Stimulated activated effector memory CD8-positive, alpha-beta T cell treated with anti-CD3 and anti-CD28 coated beads, Interleukin-12 subunit alpha, Interleukin-12 subunit beta, amount 100 ng/mL, for 72 hours (primary cell): ENCODE measurements at regions not wholly inside any gene's neighbourhood (a gene's known extent, or its start where the extent isn't known, plus 50 kb on each side); places are given as distances from the start of the nearest gene placed in this dataset.

Source experiments
- ATAC-seq: fragments of 150-1000 bp; cut with Tn5 transposase; 2 replicates; pipeline ENCODE4 v1.10.0; 2021
- DNase-seq, 2 donors: peaks; one replicate each; pipeline ENCODE4 v3.0.0; 2021 to 2022; ENCODE audit warnings: low spot score in 2 of 2
- H3K27ac Mint-ChIP-seq: one replicate; pipeline ENCODE4 v1.8.0; 2022; ENCODE audit warnings: mild to moderate bottlenecking, mixed read lengths
- H3K36me3 Mint-ChIP-seq: one replicate; pipeline ENCODE4 v1.8.0; 2022; ENCODE audit warnings: mild to moderate bottlenecking, mixed read lengths
- H3K4me1 Mint-ChIP-seq: one replicate; pipeline ENCODE4 v1.8.0; 2022; ENCODE audit warnings: mixed read lengths
- H3K4me3 Mint-ChIP-seq: one replicate; pipeline ENCODE4 v1.8.0; 2022; ENCODE audit warnings: mild to moderate bottlenecking, mixed read lengths
- H3K9me3 Mint-ChIP-seq: one replicate; pipeline ENCODE4 v1.8.0; 2022; ENCODE audit warnings: mixed read lengths

DNA sequence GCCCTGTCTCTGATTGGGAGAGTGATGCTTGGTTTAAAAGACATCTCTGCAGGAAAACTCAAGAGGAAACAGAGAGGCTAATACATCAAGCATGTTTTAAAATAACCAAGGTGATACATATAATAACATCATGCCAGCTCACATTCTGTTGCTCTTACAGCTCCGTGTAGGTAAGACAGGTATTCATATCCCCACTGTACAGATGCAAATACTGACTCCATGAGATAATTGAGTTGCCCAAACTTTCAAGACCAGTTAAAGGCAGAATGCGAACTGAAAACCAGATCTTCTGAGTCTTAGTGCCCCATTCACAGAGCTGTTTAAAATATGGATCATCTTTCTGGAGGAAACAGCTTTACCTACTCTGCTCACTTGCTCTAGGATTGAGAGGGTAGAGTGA is 214.0 kb downstream of the PIK3R1 start:
- peaks cover 7% of the 10 kb centered on the region for H3K36me3 Mint-ChIP-seq
- no peak for DNase-seq
- no peak overlapping the region for H3K27ac Mint-ChIP-seq
- peaks cover 2% of the 10 kb centered on the region for H3K9me3 Mint-ChIP-seq
- peaks cover 59% of the 10 kb centered on the region for H3K4me1 Mint-ChIP-seq
- no peak for ATAC-seq
- no peak overlapping the region for H3K4me3 Mint-ChIP-seq

DNA sequence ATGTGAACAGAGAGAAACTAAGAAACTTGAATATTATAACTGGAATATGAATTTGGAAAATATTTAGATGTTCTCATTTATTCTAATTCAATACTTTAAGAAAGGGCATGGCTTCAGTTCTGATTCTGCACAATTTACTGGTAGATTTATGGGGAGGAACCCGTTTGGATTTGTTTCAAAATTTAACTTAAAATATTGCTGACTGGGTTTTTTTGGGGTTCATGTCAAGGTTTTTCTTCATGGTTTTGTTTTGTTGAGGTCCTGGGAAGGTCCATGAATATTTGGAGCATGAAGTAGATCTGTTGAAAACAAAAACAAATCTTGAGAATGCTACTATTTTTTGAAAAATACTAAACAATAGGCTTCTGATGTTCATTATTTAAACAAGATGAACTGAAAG is 214.7 kb downstream of the PIK3R1 start:
- DNase-seq (no peak), ATAC-seq (no peak)
- peaks cover 2% of the 10 kb centered on the region for H3K9me3 Mint-ChIP-seq
- peaks cover 59% of the 10 kb centered on the region for H3K4me1 Mint-ChIP-seq
- H3K36me3 Mint-ChIP-seq, result peaks cover 13% of the 10 kb centered on the region
- H3K4me3 Mint-ChIP-seq, result no peak overlapping the region
- H3K27ac Mint-ChIP-seq, result no peak overlapping the region

DNA sequence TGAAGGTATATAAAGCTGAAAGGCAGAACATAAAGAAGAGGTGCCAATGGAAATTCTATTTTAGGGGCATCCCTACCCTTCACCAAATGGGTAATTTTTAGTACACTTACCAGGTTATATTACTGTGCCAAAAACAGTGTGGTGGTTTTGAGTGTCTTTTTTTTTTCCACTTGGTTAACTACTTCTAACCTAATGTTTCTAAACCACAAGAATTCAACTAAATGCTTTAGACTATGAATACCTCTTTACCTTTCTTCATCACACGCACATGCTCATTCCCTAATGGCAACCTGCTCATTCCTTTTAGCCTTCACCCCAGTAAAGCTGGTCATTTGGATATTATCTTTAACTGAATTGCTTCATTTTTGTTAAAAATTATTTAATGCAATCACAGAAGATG is 215.6 kb downstream of the PIK3R1 start:
- peaks cover 61% of the 10 kb centered on the region for H3K4me1 Mint-ChIP-seq
- H3K36me3 Mint-ChIP-seq, result peaks cover 13% of the 10 kb centered on the region
- ATAC-seq, result no peak
- DNase-seq, result no peak
- H3K27ac Mint-ChIP-seq, result no peak overlapping the region
- H3K9me3 Mint-ChIP-seq, result peaks cover 2% of the 10 kb centered on the region
- H3K4me3 Mint-ChIP-seq, result no peak overlapping the region

DNA sequence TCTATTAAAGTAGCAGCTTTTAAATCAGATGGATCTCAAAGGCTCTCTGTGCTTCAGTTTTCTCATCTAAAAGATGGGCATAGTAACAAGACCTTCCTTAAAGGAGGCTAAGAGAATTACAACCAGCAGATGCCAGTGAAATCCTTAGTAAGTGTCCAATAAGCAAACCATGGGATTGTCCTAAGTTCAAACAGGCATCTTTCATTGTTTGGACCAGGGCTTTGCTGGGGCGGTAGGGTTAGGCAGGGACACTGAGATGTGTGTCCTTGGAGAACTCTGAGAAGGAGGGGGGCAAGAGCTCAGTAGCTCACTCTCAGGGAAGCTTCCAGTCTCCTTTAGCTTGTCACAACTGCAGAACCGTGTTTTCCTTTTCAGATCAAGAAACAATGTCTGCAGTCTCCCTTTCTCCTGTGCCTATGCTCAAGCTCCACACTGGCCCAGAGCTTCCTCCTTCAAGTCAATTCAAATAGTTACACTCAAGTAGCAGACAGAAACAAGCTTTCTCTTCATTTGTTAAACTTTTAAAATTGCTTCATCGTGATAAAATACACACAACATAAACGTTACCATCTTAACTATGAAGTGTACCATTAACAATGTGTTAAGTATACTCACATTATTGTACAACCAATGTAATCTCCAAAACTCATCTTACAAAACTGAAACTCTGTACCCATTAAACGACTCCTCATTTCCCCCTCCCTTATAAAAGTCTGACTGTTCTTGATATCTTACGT is 216.2 kb downstream of the PIK3R1 start:
- Mint-ChIP-seq H3K36me3 (peaks cover 13% of the 10 kb centered on the region), H3K27ac (no peak overlapping the region), H3K4me1 (peaks cover 55% of the 10 kb centered on the region), H3K9me3 (peaks cover 2% of the 10 kb centered on the region), H3K4me3 (no peak overlapping the region)
- DNase-seq (no peak), ATAC-seq (no peak)

- H3K4me3 Mint-ChIP-seq, result no peak overlapping the region
- DNase-seq (no peak), ATAC-seq (no peak)
- H3K9me3 Mint-ChIP-seq, result peaks cover 2% of the 10 kb centered on the region
- H3K4me1 Mint-ChIP-seq, result peaks cover 53% of the 10 kb centered on the region
- peaks cover 13% of the 10 kb centered on the region for H3K36me3 Mint-ChIP-seq
- H3K27ac Mint-ChIP-seq, result no peak overlapping the region
Measured at GRCh38 chr5:68432682-68433081, 217.1 kb downstream of the PIK3R1 start.

DNA sequence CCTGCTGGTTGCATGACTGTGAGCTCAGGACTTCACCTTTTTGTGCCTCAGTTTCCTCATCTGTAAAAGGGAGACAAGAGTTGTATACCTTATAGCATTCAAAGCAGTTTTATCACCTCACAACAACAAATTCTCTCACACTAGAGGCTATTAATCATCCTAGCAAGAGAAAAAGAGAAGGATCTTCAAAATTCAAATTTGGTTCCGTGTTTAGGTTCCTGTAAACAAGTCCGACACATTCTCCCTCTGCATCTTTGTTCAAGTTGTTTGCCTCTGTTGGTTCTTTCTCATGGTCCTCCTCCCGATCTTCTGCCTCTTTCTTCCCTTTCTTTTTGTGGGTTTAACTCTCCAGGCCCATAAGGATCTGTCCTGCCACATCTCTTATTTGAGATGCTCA is 218.0 kb downstream of the PIK3R1 start:
- peaks cover 2% of the 10 kb centered on the region for H3K9me3 Mint-ChIP-seq
- H3K36me3 Mint-ChIP-seq, result peaks cover 13% of the 10 kb centered on the region
- peak overlapping the region; percentile 58 for H3K4me3 Mint-ChIP-seq
- peak overlapping the region; percentile 86 for H3K27ac Mint-ChIP-seq
- H3K4me1 Mint-ChIP-seq, result peaks cover 53% of the 10 kb centered on the region
- DNase-seq, result no peak
- ATAC-seq, result no peak

- peaks cover 58% of the 10 kb centered on the region for H3K4me1 Mint-ChIP-seq
- peak overlapping the region; percentile 86 for H3K27ac Mint-ChIP-seq
- peaks cover 2% of the 10 kb centered on the region for H3K9me3 Mint-ChIP-seq
- H3K4me3 Mint-ChIP-seq, result peak overlapping the region; percentile 58
- peaks cover 13% of the 10 kb centered on the region for H3K36me3 Mint-ChIP-seq
- DNase-seq (peak; percentile 81 to 93), ATAC-seq (peak; percentile 97)
Measured at GRCh38 chr5:68433923-68434879, 218.6 kb downstream of the PIK3R1 start.

DNA sequence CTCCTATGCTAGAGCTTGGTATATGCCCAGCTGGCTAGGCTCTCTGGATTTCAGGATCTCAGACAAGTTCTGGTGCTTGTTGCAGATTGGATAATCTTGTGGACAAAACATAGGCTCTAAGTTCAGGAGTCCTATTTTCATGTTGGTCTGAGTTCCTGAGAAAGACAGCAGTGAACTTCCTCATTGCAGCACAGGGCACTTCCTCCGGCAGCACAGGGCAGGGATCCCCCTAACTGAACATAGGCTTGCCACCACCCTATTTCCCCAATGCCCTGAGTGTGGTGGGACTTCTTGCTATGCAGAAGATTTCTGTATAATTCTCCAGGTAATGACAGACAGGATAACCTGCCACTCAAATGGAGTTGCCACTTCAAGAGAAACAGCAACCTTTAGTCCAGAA is 220.1 kb downstream of the PIK3R1 start:
- ATAC-seq, result no peak
- Mint-ChIP-seq H3K4me1 (peaks cover 70% of the 10 kb centered on the region), H3K4me3 (peak overlapping the region; percentile 58), H3K27ac (peak overlapping the region; percentile 86), H3K36me3 (peaks cover 13% of the 10 kb centered on the region), H3K9me3 (peaks cover 2% of the 10 kb centered on the region)
- DNase-seq, result no peak

GRCh38 chr5:68436686-68437520 is 221.3 kb downstream of the PIK3R1 start:
- peaks cover 69% of the 10 kb centered on the region for H3K4me1 Mint-ChIP-seq
- peaks cover 13% of the 10 kb centered on the region for H3K36me3 Mint-ChIP-seq
- ATAC-seq (no peak), DNase-seq (no peak)
- H3K4me3 Mint-ChIP-seq, result no peak overlapping the region
- H3K27ac Mint-ChIP-seq, result no peak overlapping the region
- H3K9me3 Mint-ChIP-seq, result peaks cover 2% of the 10 kb centered on the region

DNA sequence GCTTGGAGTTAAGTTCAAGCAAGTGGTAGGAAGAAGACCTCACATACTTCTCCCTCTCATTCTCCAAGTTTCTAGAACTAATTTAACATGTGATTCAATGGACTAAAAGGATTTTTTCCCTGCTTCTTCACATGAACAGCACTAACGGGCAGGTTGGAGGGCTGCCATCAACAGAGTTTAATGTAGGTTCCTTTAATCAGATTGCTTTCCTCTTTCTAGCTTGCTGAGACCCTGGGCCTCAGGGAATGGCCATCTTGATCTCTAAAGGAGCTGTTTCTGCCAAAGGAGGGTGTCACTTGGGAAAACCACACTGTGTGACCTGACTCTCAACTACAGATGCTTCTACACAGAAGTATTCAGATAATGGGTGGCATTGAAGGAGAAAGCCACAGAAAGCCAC is 223.3 kb downstream of the PIK3R1 start:
- no peak for DNase-seq

DNA sequence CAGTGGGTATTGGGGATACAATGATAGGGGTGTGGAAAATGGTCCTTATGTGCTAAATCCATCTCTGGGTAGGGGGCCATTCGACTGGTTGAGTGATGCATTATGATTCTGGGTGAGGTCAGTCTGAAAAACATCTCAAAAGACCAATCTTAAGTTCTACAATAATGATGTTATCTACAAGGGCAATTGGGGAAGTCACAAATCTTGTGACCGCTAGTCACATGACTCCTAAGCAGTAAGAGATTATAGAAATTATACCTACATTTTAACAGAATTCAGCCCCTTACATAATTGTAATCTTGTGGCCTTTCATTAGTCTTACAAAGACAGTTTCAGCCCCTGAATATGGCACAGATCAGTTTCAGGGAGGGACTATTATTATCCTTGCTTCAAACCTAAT is 224.7 kb downstream of the PIK3R1 start:
- Mint-ChIP-seq H3K27ac (peak overlapping the region; percentile 45), H3K36me3 (no peaks in the 10 kb centered on the region), H3K4me1 (peaks cover 37% of the 10 kb centered on the region), H3K9me3 (no peaks in the 10 kb centered on the region), H3K4me3 (no peak overlapping the region)
- no peak for ATAC-seq
- no peak for DNase-seq

More for the DNA sequence above, 223.3 kb downstream of the PIK3R1 start:
- no peaks in the 10 kb centered on the region for H3K9me3 Mint-ChIP-seq
- H3K36me3 Mint-ChIP-seq, result peaks cover 13% of the 10 kb centered on the region
- H3K4me3 Mint-ChIP-seq, result no peak overlapping the region
- H3K4me1 Mint-ChIP-seq, result peaks cover 51% of the 10 kb centered on the region
- no peak overlapping the region for H3K27ac Mint-ChIP-seq
- ATAC-seq, result no peak

GRCh38 chr5:68440651-68441050 is 225.1 kb downstream of the PIK3R1 start:
- no peaks in the 10 kb centered on the region for H3K9me3 Mint-ChIP-seq
- DNase-seq, result no peak
- H3K4me3 Mint-ChIP-seq, result peak overlapping the region; percentile 14
- peaks cover 33% of the 10 kb centered on the region for H3K4me1 Mint-ChIP-seq
- no peak for ATAC-seq
- peak overlapping the region; percentile 45 for H3K27ac Mint-ChIP-seq
- no peaks in the 10 kb centered on the region for H3K36me3 Mint-ChIP-seq

- DNase-seq (no peak), ATAC-seq (peak; percentile 94)
- peak overlapping the region; percentile 45 for H3K27ac Mint-ChIP-seq
- H3K36me3 Mint-ChIP-seq, result no peaks in the 10 kb centered on the region
- H3K9me3 Mint-ChIP-seq, result no peaks in the 10 kb centered on the region
- peak overlapping the region; percentile 14 for H3K4me3 Mint-ChIP-seq
- peaks cover 30% of the 10 kb centered on the region for H3K4me1 Mint-ChIP-seq
Measured at GRCh38 chr5:68441309-68442073, 225.9 kb downstream of the PIK3R1 start.

DNA sequence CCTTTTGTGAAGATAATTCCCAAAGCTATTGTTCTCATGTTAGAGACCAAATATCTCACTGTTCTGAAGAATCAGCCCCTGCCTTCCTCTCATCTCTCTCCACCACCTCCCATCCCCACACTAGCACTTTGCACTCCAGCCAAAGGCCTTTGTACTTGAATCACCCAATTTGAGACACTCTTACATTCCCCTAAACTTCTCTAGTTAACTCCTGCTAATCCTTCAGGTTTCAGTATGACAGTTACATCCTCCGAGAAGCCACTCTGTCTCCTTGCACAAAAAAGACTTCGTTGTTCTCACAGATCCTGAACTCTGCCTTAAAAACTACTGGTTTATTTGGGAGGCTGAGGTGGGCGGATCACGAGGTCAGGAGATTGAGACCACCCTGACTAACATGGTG is 227.5 kb downstream of the PIK3R1 start:
- ATAC-seq (no peak), DNase-seq (no peak)
- Mint-ChIP-seq H3K4me1 (peaks cover 30% of the 10 kb centered on the region), H3K27ac (no peak overlapping the region), H3K9me3 (no peaks in the 10 kb centered on the region), H3K4me3 (no peak overlapping the region), H3K36me3 (no peaks in the 10 kb centered on the region)
